Activated naive CD4-positive, alpha-beta T cell treated with anti-CD3 and anti-CD28 coated beads for 36 hours (primary cell): ENCODE measurements at regions not wholly inside any gene's neighbourhood (a gene's known extent, or its start where the extent isn't known, plus 50 kb on each side); places are given as distances from the start of the nearest gene placed in this dataset.

ENCODE experiments used
- CTCF ChIA-PET: fragments of 350-600 bp; sonication (Branson Sonifier 250); formaldehyde crosslinking; loops from one replicate; lab custom pipeline; 2021; ENCODE audit warnings: antibody characterized with exemption; lab: Charles Lee
- DNase-seq: peaks from one replicate; pipeline ENCODE4 v3.0.0-alpha.2; 2020
- H3K27ac Mint-ChIP-seq: one replicate; pipeline ENCODE4 v1.8.0; 2021; ENCODE audit warnings: mild to moderate bottlenecking, mixed read lengths
- H3K27me3 Mint-ChIP-seq: one replicate; pipeline ENCODE4 v1.8.0; 2021; ENCODE audit warnings: low read depth, mixed read lengths
- H3K36me3 Mint-ChIP-seq: one replicate; pipeline ENCODE4 v1.8.0; 2021; ENCODE audit warnings: low read depth, mixed read lengths
- H3K4me1 Mint-ChIP-seq: one replicate; pipeline ENCODE4 v1.8.0; 2021; ENCODE audit warnings: low read depth, mixed read lengths
- H3K4me3 Mint-ChIP-seq: one replicate; pipeline ENCODE4 v1.8.0; 2021; ENCODE audit warnings: mild to moderate bottlenecking, moderate library complexity, mixed read lengths
- H3K9me3 Mint-ChIP-seq: one replicate; pipeline ENCODE4 v1.8.0; 2021; ENCODE audit warnings: mixed read lengths
- intact Hi-C: fragments of 100-400 bp; cut with micrococcal nuclease; formaldehyde crosslinking; loops from one replicate; pipeline ENCODE4 v1.15.1; 2023

DNA sequence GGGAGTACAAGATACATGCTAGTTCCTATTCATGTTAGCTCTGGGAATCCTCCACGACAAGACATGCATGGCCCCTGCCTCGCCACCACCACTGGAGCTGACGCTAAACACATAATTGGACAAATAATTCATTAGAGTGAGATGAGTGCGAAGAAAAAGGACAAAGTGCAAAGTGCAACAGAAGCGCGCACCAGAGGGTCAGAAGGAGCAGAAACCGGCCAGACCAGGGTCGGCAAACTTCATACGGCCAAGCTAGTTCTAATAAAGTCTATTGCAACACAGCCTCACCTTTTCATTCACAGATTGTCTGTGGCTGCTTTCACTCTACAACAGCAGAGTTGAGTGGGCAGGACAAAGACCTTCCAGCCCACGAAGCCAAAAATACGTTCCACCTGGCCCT is 266.1 kb upstream of the KLHL29 start:
- CTCF ChIA-PET = no interaction called here
- Mint-ChIP-seq H3K4me3 (no peak overlapping the region), H3K9me3 (no peaks in the 10 kb centered on the region), H3K27ac (no peak overlapping the region), H3K27me3 (peaks cover 13% of the 10 kb centered on the region), H3K4me1 (no peaks in the 10 kb centered on the region), H3K36me3 (no peaks in the 10 kb centered on the region)
- intact Hi-C loops = no loop called here
- no peak for DNase-seq

DNA sequence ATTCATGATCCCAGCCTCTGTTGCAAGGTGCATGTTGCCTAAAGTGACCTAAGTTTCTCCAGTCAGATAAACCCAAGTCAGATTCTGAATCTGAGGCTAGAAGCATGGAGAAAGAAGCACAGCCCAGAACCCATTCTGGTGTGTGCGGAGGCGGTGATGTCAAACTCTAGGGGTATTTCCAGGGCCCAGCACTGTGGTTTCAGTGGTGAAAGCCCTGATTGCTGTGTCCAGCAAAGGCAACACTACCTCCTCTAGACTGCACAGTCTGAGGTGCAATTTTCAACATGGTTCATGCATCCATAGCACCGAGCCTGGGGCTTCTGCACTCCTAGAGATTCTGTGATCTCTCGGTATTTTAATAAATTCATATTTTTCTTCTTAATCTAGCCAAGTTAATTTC is 264.8 kb upstream of the KLHL29 start:
- intact Hi-C loops = no loop called here
- DNase-seq = no peak
- H3K27me3 Mint-ChIP-seq = peaks cover 10% of the 10 kb centered on the region
- H3K36me3 Mint-ChIP-seq = no peaks in the 10 kb centered on the region
- no peaks in the 10 kb centered on the region for H3K4me1 Mint-ChIP-seq
- no peaks in the 10 kb centered on the region for H3K9me3 Mint-ChIP-seq
- H3K4me3 Mint-ChIP-seq = no peak overlapping the region
- CTCF ChIA-PET = no interaction called here
- H3K27ac Mint-ChIP-seq = no peak overlapping the region

DNA sequence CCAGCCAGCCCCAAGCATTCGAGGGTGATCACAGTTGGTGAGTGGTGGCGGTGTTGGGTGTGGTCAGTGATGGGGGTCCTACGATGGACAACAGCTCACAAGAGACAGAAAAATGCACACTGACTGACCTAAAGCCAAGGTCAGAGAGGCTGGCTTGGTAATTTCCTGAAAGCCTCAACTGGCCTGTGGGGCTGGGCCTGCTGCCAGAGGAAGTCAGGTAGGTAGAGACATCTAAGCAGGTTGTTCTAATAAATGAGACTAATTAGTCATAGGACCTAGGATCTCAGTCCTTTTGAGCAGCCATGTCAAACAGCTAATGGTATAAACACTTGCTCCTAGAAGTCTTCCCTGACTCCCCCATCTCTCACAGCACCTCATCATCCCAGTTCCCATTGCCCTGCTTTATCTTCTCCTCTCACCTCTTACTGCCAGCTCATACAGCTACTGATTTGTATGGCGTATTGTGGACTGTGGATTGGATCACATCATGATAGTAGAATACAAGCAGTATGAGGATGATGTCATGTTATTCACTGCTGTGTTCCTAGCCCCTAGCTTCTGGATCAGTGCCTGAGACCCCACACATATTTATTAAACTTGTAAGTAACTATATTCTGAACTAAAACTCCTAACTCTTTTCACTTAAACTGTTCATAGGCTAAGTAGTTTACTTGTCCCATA is 262.9 kb upstream of the KLHL29 start:
- Mint-ChIP-seq H3K27me3 (peaks cover 13% of the 10 kb centered on the region), H3K36me3 (no peaks in the 10 kb centered on the region), H3K4me3 (no peak overlapping the region), H3K9me3 (no peaks in the 10 kb centered on the region), H3K27ac (no peak overlapping the region), H3K4me1 (no peaks in the 10 kb centered on the region)
- DNase-seq = no peak
- intact Hi-C loops = no loop called here
- CTCF ChIA-PET = no interaction called here

DNA sequence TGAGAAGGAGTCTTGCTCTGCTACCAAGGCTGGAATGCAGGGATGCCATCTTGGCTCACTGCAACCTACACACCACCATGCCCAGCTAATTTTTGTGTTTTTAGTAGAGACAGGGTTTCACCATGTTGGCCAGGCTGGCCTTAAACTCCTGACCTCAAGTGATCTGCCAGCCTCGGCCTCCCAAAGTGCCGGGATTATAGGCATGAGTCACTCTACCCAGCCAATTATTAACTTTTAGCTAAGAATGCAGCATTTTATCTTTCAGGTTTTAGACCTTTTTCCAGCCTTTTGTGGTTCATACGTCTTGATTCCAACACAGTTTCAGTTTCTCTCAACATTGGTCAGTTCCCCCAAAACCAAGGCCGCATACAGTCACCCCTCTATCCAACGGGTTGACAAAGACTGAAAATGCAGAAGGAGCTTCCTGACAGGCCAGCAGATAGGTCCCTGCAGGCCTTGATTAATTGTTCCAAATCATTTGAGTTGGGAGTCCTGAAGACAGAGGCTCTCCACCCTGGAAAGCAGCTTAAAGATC is 262.2 kb upstream of the KLHL29 start:
- H3K27ac Mint-ChIP-seq = no peak overlapping the region

DNA sequence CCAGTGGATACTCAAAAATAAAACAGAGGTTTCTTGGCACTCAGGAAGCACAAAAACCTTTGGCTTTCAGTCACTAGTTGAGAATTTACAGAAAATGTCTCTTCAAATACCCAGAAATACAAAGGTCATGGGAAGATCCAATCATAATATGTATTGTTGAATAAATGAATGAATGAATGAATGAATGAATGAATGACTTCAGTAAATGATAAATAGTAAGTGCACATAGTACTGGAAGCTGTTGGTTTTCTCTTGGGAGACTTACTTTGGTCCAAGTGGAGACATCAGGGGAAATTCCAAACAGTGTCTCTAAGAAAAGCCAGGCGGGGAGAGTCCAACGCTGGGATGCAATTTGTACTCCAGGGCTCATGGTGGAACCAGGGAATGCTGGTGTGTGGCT is 261.3 kb upstream of the KLHL29 start:
- H3K27me3 Mint-ChIP-seq = peaks cover 17% of the 10 kb centered on the region
- H3K9me3 Mint-ChIP-seq = no peaks in the 10 kb centered on the region
- intact Hi-C loops = no loop called here
- no peaks in the 10 kb centered on the region for H3K4me1 Mint-ChIP-seq
- no peak overlapping the region for H3K27ac Mint-ChIP-seq
- CTCF ChIA-PET = no interaction called here
- no peak overlapping the region for H3K4me3 Mint-ChIP-seq
- no peaks in the 10 kb centered on the region for H3K36me3 Mint-ChIP-seq
- DNase-seq = no peak

More for the DNA sequence above, 262.2 kb upstream of the KLHL29 start:
- DNase-seq = no peak
- CTCF ChIA-PET = no interaction called here
- Mint-ChIP-seq H3K9me3 (no peaks in the 10 kb centered on the region), H3K4me1 (no peaks in the 10 kb centered on the region), H3K36me3 (no peaks in the 10 kb centered on the region), H3K27me3 (peaks cover 13% of the 10 kb centered on the region), H3K4me3 (no peak overlapping the region)
- intact Hi-C loops = no loop called here

DNA sequence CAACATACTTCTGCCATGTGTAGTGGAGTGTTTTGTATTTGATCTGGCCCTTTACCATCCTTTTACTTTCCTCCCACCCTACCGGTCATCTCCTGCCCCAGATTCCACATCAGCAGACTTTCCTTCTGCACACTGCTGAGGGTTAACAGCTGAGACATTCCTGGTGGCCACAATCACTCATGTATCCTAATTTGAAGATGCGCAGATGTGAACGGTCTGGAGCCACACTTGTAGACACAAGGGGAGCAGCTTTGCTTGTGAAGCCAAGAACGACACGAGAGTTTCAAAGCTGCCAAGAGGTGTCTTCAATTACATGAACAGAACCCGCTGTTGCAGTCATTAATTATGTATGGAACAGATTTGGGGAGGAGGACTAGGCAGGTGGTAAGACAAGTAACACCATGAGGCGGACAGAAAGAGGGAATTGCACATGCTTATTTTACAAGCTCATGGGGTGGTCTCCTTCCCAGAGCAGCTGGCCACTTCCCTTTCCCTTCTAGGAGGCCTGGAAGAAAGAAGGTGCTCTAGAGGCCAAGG is 260.7 kb upstream of the KLHL29 start:
- Mint-ChIP-seq H3K27ac (no peak overlapping the region), H3K9me3 (no peaks in the 10 kb centered on the region), H3K36me3 (no peaks in the 10 kb centered on the region), H3K27me3 (peaks cover 16% of the 10 kb centered on the region), H3K4me3 (no peak overlapping the region), H3K4me1 (no peaks in the 10 kb centered on the region)
- intact Hi-C loops = no loop called here
- CTCF ChIA-PET = no interaction called here
- no peak for DNase-seq

DNA sequence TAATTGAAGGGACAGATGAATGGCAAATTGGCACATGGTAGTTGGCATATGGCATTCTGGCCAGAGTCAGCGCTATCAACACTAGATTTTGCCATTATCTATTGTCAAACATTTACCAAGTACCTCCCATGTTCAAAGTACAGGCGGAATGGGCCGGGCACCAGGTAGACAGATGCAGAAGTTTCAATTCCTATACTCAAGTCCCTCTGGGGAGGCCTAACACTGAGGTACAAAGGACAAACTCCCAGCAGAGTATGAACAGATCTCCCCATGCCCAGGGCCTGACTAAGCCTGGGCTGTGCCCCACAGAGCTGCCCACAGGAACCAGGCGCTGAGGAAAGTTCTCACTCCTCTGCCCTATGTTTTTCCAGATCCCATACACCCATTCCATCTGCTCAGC is 257.5 kb upstream of the KLHL29 start:
- Mint-ChIP-seq H3K4me3 (no peak overlapping the region), H3K4me1 (peaks cover 1% of the 10 kb centered on the region), H3K36me3 (no peaks in the 10 kb centered on the region), H3K27ac (no peak overlapping the region), H3K9me3 (peaks cover under 1% of the 10 kb centered on the region), H3K27me3 (peaks cover 12% of the 10 kb centered on the region)
- DNase-seq = no peak
- intact Hi-C loops = no loop called here
- CTCF ChIA-PET = no interaction called here

DNA sequence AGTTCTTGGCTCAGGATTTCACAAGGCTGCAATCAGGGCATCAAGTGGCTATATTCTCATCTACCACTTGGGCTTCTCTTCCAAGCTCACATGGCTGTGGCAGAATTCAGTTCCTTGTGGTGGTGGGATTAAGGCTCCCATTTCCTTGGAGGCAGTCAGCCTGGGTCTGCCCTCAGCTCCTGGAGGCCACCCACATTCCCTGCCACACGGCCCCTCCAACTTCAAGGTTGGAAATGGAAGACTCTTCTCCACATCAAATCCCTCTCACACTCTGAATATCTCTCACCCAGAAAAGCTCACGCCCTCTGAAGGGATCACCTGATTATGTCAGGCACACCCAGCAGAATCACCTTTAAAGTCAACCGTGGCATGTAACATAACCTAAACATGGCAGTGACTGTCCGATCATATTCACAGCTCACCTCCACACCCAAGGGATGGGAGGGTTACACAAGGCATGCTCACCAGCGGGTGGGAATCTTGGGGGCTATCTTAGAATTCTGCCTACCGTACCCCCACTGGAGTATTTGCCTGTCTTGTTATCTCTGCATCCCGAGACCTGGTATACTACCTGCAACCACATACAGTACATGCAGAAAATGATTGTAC is 256.2 kb upstream of the KLHL29 start:
- Mint-ChIP-seq H3K9me3 (peaks cover 4% of the 10 kb centered on the region), H3K4me1 (peaks cover 3% of the 10 kb centered on the region), H3K4me3 (no peak overlapping the region), H3K27ac (no peak overlapping the region), H3K36me3 (no peaks in the 10 kb centered on the region), H3K27me3 (peaks cover 11% of the 10 kb centered on the region)
- intact Hi-C loops = no loop called here
- CTCF ChIA-PET = no interaction called here
- no peak for DNase-seq

DNA sequence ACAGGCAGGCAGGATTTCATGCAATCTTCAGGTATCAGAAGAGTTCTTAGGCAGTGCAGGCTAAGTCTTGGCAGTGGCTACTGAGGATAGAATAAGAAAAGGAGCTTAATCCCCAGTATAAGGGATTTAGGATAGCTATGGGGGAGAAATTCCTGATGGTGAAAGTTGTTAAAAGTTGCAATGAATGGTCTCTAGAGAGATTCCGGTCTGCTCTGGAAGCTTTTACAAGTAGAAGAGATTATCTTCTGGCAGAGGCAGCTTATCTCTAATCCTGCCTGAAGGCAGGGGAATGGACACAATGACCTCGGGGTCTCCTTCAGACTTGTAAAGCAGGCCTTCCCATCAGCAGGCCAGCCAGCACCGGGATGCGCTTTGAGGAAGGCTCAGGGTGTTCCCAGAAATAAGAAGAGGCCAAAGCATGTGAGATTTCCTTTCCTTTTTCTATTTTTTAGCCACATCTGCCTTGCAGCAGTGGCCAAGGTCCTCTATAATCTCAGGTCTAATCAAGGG is 253.9 kb upstream of the KLHL29 start:
- no peak for DNase-seq
- H3K27me3 Mint-ChIP-seq = peaks cover 15% of the 10 kb centered on the region
- H3K36me3 Mint-ChIP-seq = no peaks in the 10 kb centered on the region
- H3K9me3 Mint-ChIP-seq = peaks cover 4% of the 10 kb centered on the region
- CTCF ChIA-PET = no interaction called here
- no peak overlapping the region for H3K4me3 Mint-ChIP-seq
- intact Hi-C loops = no loop called here
- no peak overlapping the region for H3K27ac Mint-ChIP-seq
- peaks cover 3% of the 10 kb centered on the region for H3K4me1 Mint-ChIP-seq

DNA sequence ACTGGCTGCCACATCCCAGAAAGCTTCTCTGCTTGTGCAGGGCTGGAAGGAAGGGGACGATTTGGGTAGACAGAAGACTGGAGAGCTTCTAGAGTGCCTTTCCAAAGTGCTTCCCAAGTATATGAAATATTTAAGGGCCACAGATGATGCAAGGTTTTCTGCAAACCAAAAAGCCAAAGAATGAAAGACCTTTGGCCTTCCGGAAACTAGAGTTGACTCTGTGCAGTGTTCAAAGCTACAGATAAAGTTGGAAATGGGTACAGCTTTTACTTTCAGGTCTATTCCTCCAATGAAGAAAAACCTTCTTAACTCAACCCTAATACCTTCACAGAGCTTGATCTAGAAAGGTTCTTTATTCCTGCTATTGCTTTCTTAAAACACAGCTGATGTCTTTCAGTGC is 253.0 kb upstream of the KLHL29 start:
- CTCF ChIA-PET = no interaction called here

DNA sequence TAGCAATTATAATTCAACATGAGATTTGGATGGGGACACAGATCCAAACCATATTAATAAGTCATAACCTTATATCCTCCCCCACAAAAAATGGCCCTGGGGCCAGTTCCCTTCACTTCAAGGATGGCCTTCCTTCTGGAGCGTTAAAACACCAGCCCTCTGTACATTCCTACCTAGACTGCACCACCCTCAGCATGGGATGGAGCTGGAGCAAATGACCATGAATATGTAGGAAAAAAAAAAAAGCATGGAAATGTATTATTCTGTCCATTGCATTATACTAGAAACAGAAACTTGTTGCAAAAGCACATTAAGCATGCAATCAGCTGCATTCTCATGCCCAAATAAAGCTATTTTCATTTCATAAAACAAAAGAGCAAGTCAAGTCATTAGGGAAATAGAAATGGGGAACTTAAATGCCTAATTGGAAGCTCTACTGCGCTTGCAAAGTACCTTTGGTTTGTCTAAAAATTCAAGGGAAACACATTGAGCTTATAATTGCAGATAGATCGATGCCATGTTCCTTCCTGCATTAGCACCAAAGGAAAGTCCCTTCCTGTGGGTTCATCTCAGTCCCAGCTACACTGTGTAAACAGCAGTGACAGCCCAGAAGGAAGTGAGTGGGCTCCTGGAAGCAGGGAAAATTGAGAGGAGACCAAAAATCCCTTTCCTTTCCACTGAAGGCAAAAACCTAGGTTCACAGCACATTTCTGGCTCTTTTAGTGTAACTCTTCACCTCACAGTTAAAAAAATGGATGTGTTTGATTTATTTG is 252.0 kb upstream of the KLHL29 start:
- no peak overlapping the region for H3K4me3 Mint-ChIP-seq
- peaks cover 3% of the 10 kb centered on the region for H3K4me1 Mint-ChIP-seq
- DNase-seq = no peak
- intact Hi-C loops = no loop called here
- no peak overlapping the region for H3K27ac Mint-ChIP-seq
- peaks cover 4% of the 10 kb centered on the region for H3K9me3 Mint-ChIP-seq
- H3K36me3 Mint-ChIP-seq = no peaks in the 10 kb centered on the region
- CTCF ChIA-PET = no interaction called here
- H3K27me3 Mint-ChIP-seq = peaks cover 15% of the 10 kb centered on the region

More for the DNA sequence above, 253.0 kb upstream of the KLHL29 start:
- peaks cover 15% of the 10 kb centered on the region for H3K27me3 Mint-ChIP-seq
- H3K36me3 Mint-ChIP-seq = no peaks in the 10 kb centered on the region
- H3K27ac Mint-ChIP-seq = no peak overlapping the region
- H3K9me3 Mint-ChIP-seq = peaks cover 4% of the 10 kb centered on the region
- no peak overlapping the region for H3K4me3 Mint-ChIP-seq
- intact Hi-C loops = no loop called here
- H3K4me1 Mint-ChIP-seq = peaks cover 3% of the 10 kb centered on the region
- DNase-seq = no peak

DNA sequence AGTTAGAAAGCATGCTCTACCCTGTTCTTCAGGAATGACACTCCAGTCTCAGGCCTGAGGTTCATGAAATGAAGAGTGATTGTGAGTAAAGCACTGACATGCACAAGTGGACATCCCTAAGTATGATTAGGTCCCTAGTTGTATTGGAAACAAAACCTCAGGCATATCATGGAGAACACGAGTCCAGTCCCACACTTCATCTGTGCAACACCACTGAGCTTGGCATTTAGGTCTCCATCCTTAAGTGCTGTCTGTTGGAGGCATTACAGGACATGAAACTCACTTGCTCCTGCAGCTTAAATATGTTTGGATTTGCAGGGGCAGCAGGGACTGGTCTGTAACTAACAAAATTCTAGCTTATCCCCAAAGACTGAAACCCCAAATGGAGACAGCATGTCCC is 250.3 kb upstream of the KLHL29 start:
- no peak overlapping the region for H3K27ac Mint-ChIP-seq
- CTCF ChIA-PET = no interaction called here
- intact Hi-C loops = no loop called here

More for the DNA sequence above, 250.3 kb upstream of the KLHL29 start:
- peaks cover 3% of the 10 kb centered on the region for H3K4me1 Mint-ChIP-seq
- peaks cover 4% of the 10 kb centered on the region for H3K9me3 Mint-ChIP-seq
- H3K4me3 Mint-ChIP-seq = no peak overlapping the region
- DNase-seq = no peak
- peaks cover 11% of the 10 kb centered on the region for H3K27me3 Mint-ChIP-seq
- no peaks in the 10 kb centered on the region for H3K36me3 Mint-ChIP-seq
